PC-9 (cell line): ENCODE measurements at regions not wholly inside any gene's neighbourhood (a gene's known extent, or its start where the extent isn't known, plus 50 kb on each side); places are given as distances from the start of the nearest gene placed in this dataset.

ENCODE experiments used
- CTCF ChIP-seq: fragments of 200-600 bp; sonication (generic); conservative IDR thresholded peaks from 2 replicates; pipeline ENCODE4 v1.6.1; 2017; ENCODE audit warnings: mixed run types, antibody characterized with exemption, mild to moderate bottlenecking, moderate library complexity
- EZH2 ChIP-seq: fragments of 200-600 bp; sonication (generic); IDR thresholded peaks from 2 replicates; pipeline ENCODE4 v1.8.0; 2017; ENCODE audit warnings: antibody characterized with exemption, low read depth

GRCh38 chr2:83364264-83364663 is 1094.8 kb downstream of the SUCLG1 start:
- TF ChIP-seq CTCF, result no peak
- TF ChIP-seq EZH2, result no peak
